HG03039 (cell line): ENCODE measurements at regions not wholly inside any gene's neighbourhood (a gene's known extent, or its start where the extent isn't known, plus 50 kb on each side); places are given as distances from the start of the nearest gene placed in this dataset.

ENCODE experiments used
- ATAC-seq: cut with Tn5 transposase; IDR thresholded peaks from one replicate; pipeline ENCODE4 v1.9.1; 2021; ENCODE audit warnings: mild to moderate bottlenecking, moderate library complexity; ENCODE audit not compliant: unreplicated experiment

DNA sequence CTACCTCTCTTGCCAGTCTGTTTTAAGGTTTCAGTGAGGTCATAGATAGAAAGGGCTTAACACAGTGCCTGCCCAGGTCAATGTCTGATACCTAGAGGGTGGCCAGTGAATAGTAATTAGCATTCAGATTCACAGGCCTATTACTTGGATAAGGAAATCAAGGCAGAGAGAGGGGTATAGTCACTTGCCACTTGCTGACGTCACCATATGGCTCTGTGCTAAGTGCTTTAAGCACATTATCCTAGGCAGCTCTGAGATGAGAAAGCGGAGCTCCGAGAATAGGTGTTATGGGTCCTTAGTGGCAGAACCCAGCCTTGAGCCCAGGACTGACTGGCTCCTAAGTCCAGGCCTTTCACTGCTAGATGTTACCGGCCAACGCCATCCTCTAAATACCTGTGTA is 51.5 kb upstream of the DAB1 start:
- no peak for ATAC-seq

- no peak for ATAC-seq
Observed at GRCh38 chr1:57474137-57474750, 50.4 kb upstream of the DAB1 start.
